IMR-90 (cell line): ENCODE measurements at regions not wholly inside any gene's neighbourhood (a gene's known extent, or its start where the extent isn't known, plus 50 kb on each side); places are given as distances from the start of the nearest gene placed in this dataset. TPM values are rescaled to one million over a fixed set of nuclear protein-coding genes. Genes with fewer than 3 reads are reported as not detected.

Experiments
- ATAC-seq: fragments of 200-7000 bp; cut with Tn5 transposase; 2 replicates; pipeline ENCODE4 v1.9.1; 2020; ENCODE audit warnings: low read depth, mild to moderate bottlenecking, moderate library complexity
- BruUV-seq: library from RNA; stranded (reverse); fragments of 400-500 nt; replicated peaks from 2 replicates; lab custom pipeline; 2021; lab: Mats Ljungman, UMichigan
- CTCF ChIA-PET: fragments of 300-600 bp; formaldehyde crosslinking; extraction: SDS; loops from one replicate; lab custom pipeline; 2021; ENCODE audit warnings: antibody characterized with exemption; lab: Yijun Ruan, JAX
- POLR2A ChIA-PET: fragments of 300-600 bp; sonication (Branson Sonifier 250); formaldehyde crosslinking; loops from one replicate; lab custom pipeline; 2022; ENCODE audit warnings: antibody characterized with exemption; ENCODE audit not compliant: unreplicated experiment; lab: Charles Lee
- DNase-seq: peaks from one replicate; pipeline ENCODE4 v3.0.0; 2013
- H2AFZ ChIP-seq: replicated peaks from 2 replicates; pipeline ENCODE3; 2013; ENCODE audit warnings: low read length, mild to moderate bottlenecking; ENCODE audit not compliant: poor library complexity
- H2AK5ac ChIP-seq: 2 replicates; pipeline ENCODE4 v1.6.1; 2013; ENCODE audit warnings: low read depth, low read length, inconsistent platforms
- H2AK9ac ChIP-seq: replicated peaks from 2 replicates; pipeline ENCODE3; 2013; ENCODE audit warnings: mild to moderate bottlenecking, low read depth, low read length, moderate library complexity; ENCODE audit not compliant: poor library complexity
- H2BK120ac ChIP-seq: 2 replicates; pipeline ENCODE4 v1.6.1; 2013; ENCODE audit warnings: low read depth, low read length, inconsistent platforms
- H2BK15ac ChIP-seq: 3 replicates; pipeline ENCODE4 v1.6.1; 2013; ENCODE audit warnings: low read depth, low read length, inconsistent platforms
- H2BK20ac ChIP-seq: 2 replicates; pipeline ENCODE4 v1.6.1; 2013; ENCODE audit warnings: low read depth, mild to moderate bottlenecking, inconsistent platforms, low read length, moderate library complexity
- H2BK5ac ChIP-seq: 2 replicates; pipeline ENCODE4 v1.6.1; 2013; ENCODE audit warnings: mild to moderate bottlenecking, low read depth, low read length, inconsistent platforms; ENCODE audit not compliant: poor library complexity, severe bottlenecking
- H3K14ac ChIP-seq: replicated peaks from 2 replicates; pipeline ENCODE4 v1.6.1; 2013; ENCODE audit warnings: low read depth, low read length, inconsistent platforms
- H3K18ac ChIP-seq: 2 replicates; pipeline ENCODE4 v1.6.1; 2013; ENCODE audit warnings: low read depth, low read length, control low read depth
- H3K23ac ChIP-seq: 2 replicates; pipeline ENCODE4 v1.6.1; 2013; ENCODE audit warnings: low read depth, low read length, inconsistent platforms
- H3K27ac ChIP-seq: 2 replicates; pipeline ENCODE4 v1.5.1; 2013; ENCODE audit warnings: mild to moderate bottlenecking, control low read depth, low read length; ENCODE audit not compliant: insufficient read depth
- H3K27me3 ChIP-seq: 2 replicates; pipeline ENCODE4 v1.6.1; 2013; ENCODE audit warnings: low read length; ENCODE audit not compliant: control insufficient read depth, insufficient read depth
- H3K36me3 ChIP-seq: 2 replicates; pipeline ENCODE4 v1.6.1; 2013; ENCODE audit warnings: low read length, mixed read lengths; ENCODE audit not compliant: control insufficient read depth, insufficient read depth
- H3K4ac ChIP-seq: 2 replicates; pipeline ENCODE4 v1.6.1; 2013; ENCODE audit warnings: low read depth, low read length, inconsistent platforms
- H3K4me1 ChIP-seq: 2 replicates; pipeline ENCODE4 v1.6.1; 2013; ENCODE audit warnings: low read length, mixed read lengths; ENCODE audit not compliant: control insufficient read depth, insufficient read depth
- H3K4me2 ChIP-seq: 2 replicates; pipeline ENCODE4 v1.6.1; 2013; ENCODE audit warnings: low read depth, mild to moderate bottlenecking, control low read depth, low read length, moderate library complexity
- H3K4me3 ChIP-seq: 2 replicates; pipeline ENCODE4 v1.5.1; 2013; ENCODE audit warnings: low read depth, mild to moderate bottlenecking, control low read depth, low read length, moderate library complexity; ENCODE audit not compliant: insufficient read depth
- H3K56ac ChIP-seq: 2 replicates; pipeline ENCODE4 v1.6.1; 2013; ENCODE audit warnings: low read length, inconsistent platforms; ENCODE audit not compliant: insufficient read depth; ENCODE audit errors: extremely low read depth
- H3K79me1 ChIP-seq, 2 experiments: 2 replicates each; pipeline ENCODE4 v1.6.1; 2013; ENCODE audit warnings: low read length in 2 of 2, inconsistent platforms in 1 of 2, low read depth in 1 of 2
- H3K9ac ChIP-seq: 2 replicates; pipeline ENCODE4 v1.6.1; 2013; ENCODE audit warnings: low read depth, low read length, control low read depth
- H3K9me1 ChIP-seq: 2 replicates; pipeline ENCODE4 v1.6.1; 2013; ENCODE audit warnings: low read length, inconsistent platforms; ENCODE audit not compliant: insufficient read depth
- H3K9me3 ChIP-seq: 2 replicates; pipeline ENCODE4 v1.6.1; 2013; ENCODE audit warnings: low read length; ENCODE audit not compliant: control insufficient read depth, insufficient read depth
- H4K20me1 ChIP-seq: 2 replicates; pipeline ENCODE4 v1.6.1; 2013; ENCODE audit warnings: low read length, inconsistent platforms; ENCODE audit not compliant: insufficient read depth
- H4K5ac ChIP-seq: 2 replicates; pipeline ENCODE4 v1.6.1; 2013; ENCODE audit warnings: mild to moderate bottlenecking, low read depth, low read length, control low read depth
- H4K8ac ChIP-seq, 2 experiments: 2 replicates each; pipeline ENCODE4 v1.6.1; 2013; ENCODE audit warnings: low read depth in 2 of 2, low read length in 2 of 2, control low read depth in 1 of 2, inconsistent platforms in 1 of 2
- H4K91ac ChIP-seq: 2 replicates; pipeline ENCODE4 v1.6.1; 2013; ENCODE audit warnings: low read depth, low read length, inconsistent platforms; ENCODE audit not compliant: insufficient read depth
- BHLHE40 ChIP-seq: fragments of 150-350 bp; IDR thresholded peaks from 2 replicates; pipeline ENCODE4 v1.6.1; 2016; ENCODE audit warnings: mild to moderate bottlenecking, low read depth, low read length
- MAFK ChIP-seq: IDR thresholded peaks from 2 replicates; pipeline ENCODE4 v1.6.1; 2012; ENCODE audit warnings: low read depth, low read length, improper control_type of control experiment
- RCOR1 ChIP-seq: IDR thresholded peaks from 2 replicates; pipeline ENCODE4 v1.6.1; 2012; ENCODE audit warnings: mild to moderate bottlenecking, low read length, improper control_type of control experiment; ENCODE audit not compliant: insufficient replicate concordance
- RFX5 ChIP-seq: IDR thresholded peaks from 2 replicates; pipeline ENCODE4 v1.8.0; 2012; ENCODE audit warnings: low read depth, mild to moderate bottlenecking, low read length, moderate library complexity
- SMC3 ChIP-seq: fragments of 150-350 bp; IDR thresholded peaks from 2 replicates; pipeline ENCODE4 v1.6.1; 2016; ENCODE audit warnings: low read depth, mild to moderate bottlenecking, antibody characterized with exemption, low read length, moderate library complexity
- WGBS, 2 experiments: methylation state at CpG; one replicate each; pipeline versions ENCODE4 v1.1.5 to v1.1.7; 2013; ENCODE audit warnings: missing lambda C conversion rate in 2 of 2; ENCODE audit not compliant: insufficient read length in 1 of 2; ENCODE audit errors: extremely low coverage in 2 of 2; 5-methylcytosine and 5-hydroxymethylcytosine counted together
- dilution Hi-C: fragments of 300-500 bp; cut with HindIII; formaldehyde crosslinking; loops from one replicate; pipeline ENCODE4 v1.14.3; 2018; ENCODE audit warnings: low sequenced_read_pairs; ENCODE audit not compliant: unreplicated experiment
- in situ Hi-C: fragments of 300-500 bp; cut with MboI; formaldehyde crosslinking; loops from 3 replicates; pipeline ENCODE4 v1.14.3; 2019; ENCODE audit warnings: low sequenced_read_pairs, inconsistent platforms, mixed read lengths
- intact Hi-C: fragments of 100-400 bp; cut with micrococcal nuclease; formaldehyde crosslinking; loops from 2 replicates; pipeline ENCODE4 v1.10.0; 2022
- microRNA-seq, 2 experiments: library from miRNA; stranded (forward) in 1 of 2; unstranded in 1 of 2; fragments of 10-50 nt in 1 of 2; fragments of <30 nt in 1 of 2; gene quantifications in 1 of 2; microRNA quantifications in 1 of 2; one replicate each; pipeline versions ENCODE3 to v1.1.0; 2013 to 2020; ENCODE audit not compliant: insufficient read depth in 1 of 2, insufficient read length in 1 of 2, unreplicated experiment in 1 of 2
- small RNA-seq, 5 experiments: library from RNA; depleted of rRNA; stranded (forward); fragments of <200 nt; gene quantifications; one replicate each; pipeline ENCODE3, GENCODE V24; 2012
- TF ChIP-seq, protein P1 (sequence below): conservative IDR thresholded peaks from 2 replicates; pipeline ENCODE4 v1.5.1; 2012; ENCODE audit warnings: mild to moderate bottlenecking, low read depth, low read length, improper control_type of control experiment

DNA sequence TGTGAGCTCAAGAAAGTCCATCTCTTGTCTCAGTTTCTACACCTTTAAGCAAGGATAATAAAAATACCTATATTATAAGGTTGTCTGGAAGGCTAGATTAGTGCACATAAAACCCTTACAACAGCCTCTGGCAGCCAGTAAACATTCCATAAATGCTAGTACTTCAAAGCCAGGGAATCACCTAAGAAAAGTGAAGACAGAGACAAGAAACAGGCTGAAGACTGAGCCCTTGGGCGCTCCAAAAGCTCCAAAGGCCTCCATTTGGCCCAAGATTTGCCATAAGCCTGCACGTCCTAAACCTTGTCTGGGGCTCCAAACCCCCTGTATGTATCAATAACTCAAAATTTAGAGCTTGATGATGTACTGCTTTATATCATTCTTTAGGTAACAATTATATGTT lies 52.2 kb upstream of the AKIP1 start:
- POLR2A ChIA-PET = interaction anchor here (0.6 kb wide), 1 partner anchor 56 kb away, joined by 3 read pairs; no protein-coding TSS in a partner anchor
- Histone ChIP-seq H2BK120ac (no peak overlapping the region), H3K9ac (no peak overlapping the region), H2BK5ac (no peak overlapping the region), H4K20me1 (peaks cover 58% of the 10 kb centered on the region), H3K18ac (no peak overlapping the region), H3K27me3 (no peaks in the 10 kb centered on the region), H3K4me3 (no peak overlapping the region), H3K9me1 (peaks cover 14% of the 10 kb centered on the region), H3K36me3 (no peaks in the 10 kb centered on the region), H2AK9ac (no peak overlapping the region), H4K5ac (no peak overlapping the region), H3K9me3 (no peaks in the 10 kb centered on the region), H3K27ac (no peak overlapping the region), H2AFZ (no peak overlapping the region), H4K91ac (no peak overlapping the region), H3K4me2 (no peak overlapping the region), H3K23ac (no peak overlapping the region), H2AK5ac (no peak overlapping the region), H2BK15ac (no peak overlapping the region), H3K4me1 (peaks cover 6% of the 10 kb centered on the region), H3K56ac (no peak overlapping the region), H4K8ac (no peak overlapping the region), H3K79me1 (peaks cover 43 to 74% of the 10 kb centered on the region in 2 experiments), H3K4ac (no peak overlapping the region), H2BK20ac (no peak overlapping the region), H3K14ac (no peak overlapping the region)
- in situ Hi-C loops = no loop called here
- CTCF ChIA-PET = no interaction called here
- no peak for TF ChIP-seq SMC3
- TF ChIP-seq, protein P1, sequence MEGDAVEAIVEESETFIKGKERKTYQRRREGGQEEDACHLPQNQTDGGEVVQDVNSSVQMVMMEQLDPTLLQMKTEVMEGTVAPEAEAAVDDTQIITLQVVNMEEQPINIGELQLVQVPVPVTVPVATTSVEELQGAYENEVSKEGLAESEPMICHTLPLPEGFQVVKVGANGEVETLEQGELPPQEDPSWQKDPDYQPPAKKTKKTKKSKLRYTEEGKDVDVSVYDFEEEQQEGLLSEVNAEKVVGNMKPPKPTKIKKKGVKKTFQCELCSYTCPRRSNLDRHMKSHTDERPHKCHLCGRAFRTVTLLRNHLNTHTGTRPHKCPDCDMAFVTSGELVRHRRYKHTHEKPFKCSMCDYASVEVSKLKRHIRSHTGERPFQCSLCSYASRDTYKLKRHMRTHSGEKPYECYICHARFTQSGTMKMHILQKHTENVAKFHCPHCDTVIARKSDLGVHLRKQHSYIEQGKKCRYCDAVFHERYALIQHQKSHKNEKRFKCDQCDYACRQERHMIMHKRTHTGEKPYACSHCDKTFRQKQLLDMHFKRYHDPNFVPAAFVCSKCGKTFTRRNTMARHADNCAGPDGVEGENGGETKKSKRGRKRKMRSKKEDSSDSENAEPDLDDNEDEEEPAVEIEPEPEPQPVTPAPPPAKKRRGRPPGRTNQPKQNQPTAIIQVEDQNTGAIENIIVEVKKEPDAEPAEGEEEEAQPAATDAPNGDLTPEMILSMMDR = no peak
- no peak for TF ChIP-seq MAFK
- no peak for TF ChIP-seq RFX5
- no peak for TF ChIP-seq RCOR1
- TF ChIP-seq BHLHE40 = no peak
- no peak for DNase-seq
- BruUV-seq = no TSS peak
- intact Hi-C loops = no loop called here
- WGBS, 2 experiments = no CpG with 5 or more reads among the region's 2 CpGs
- ATAC-seq = no peak
- dilution Hi-C loops = no loop called here

Small RNAs in the stretch of these regions (microRNA-seq; reads per million reads assigned to microRNA genes)
- gene RNA5SP330 (ENCODE audit: insufficient read depth, insufficient read length) = not detected

Small RNAs in the stretch of these regions (small RNA-seq; reads per million reads assigned to genes)
- 0 reads per million in 5 experiments for gene RNA5SP330
